ENCODE measurements at regions not wholly inside any gene's neighbourhood (a gene's known extent, or its start where the extent isn't known, plus 50 kb on each side); places are given as distances from the start of the nearest gene placed in this dataset.

DNA sequence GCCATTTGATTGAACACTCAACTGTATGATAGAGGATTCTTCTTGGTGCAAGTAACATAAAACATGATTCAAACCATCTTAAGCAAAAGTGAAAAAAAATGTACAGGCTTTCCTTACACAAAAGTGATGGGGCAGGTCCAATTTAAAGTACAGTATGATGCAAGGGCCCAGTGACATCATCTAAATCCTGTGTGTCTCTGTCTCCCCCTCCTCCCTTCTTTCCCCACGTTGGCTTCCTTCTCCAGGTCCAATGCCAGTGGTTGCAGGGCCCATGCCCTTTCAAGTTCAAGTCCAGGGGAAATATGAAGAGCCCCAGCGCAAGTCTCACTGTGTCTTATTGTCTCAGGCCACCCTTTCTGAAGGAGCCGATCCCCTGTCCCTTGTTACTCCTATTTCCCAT lies 332.3 kb downstream of the SHQ1 start:
- TF ChIP-seq, protein P1, sequence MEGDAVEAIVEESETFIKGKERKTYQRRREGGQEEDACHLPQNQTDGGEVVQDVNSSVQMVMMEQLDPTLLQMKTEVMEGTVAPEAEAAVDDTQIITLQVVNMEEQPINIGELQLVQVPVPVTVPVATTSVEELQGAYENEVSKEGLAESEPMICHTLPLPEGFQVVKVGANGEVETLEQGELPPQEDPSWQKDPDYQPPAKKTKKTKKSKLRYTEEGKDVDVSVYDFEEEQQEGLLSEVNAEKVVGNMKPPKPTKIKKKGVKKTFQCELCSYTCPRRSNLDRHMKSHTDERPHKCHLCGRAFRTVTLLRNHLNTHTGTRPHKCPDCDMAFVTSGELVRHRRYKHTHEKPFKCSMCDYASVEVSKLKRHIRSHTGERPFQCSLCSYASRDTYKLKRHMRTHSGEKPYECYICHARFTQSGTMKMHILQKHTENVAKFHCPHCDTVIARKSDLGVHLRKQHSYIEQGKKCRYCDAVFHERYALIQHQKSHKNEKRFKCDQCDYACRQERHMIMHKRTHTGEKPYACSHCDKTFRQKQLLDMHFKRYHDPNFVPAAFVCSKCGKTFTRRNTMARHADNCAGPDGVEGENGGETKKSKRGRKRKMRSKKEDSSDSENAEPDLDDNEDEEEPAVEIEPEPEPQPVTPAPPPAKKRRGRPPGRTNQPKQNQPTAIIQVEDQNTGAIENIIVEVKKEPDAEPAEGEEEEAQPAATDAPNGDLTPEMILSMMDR (conservative IDR thresholded peaks at IDR 0.05; ENCODE audit: low read depth in 2 of 2): no peak
- TF ChIP-seq EZH2 (IDR thresholded peaks at IDR 0.05; ENCODE audit: low read depth, unreplicated experiment): no peak
- no peak for TF ChIP-seq EZH2phosphoT487 (IDR thresholded peaks at IDR 0.05; ENCODE audit: unreplicated experiment)
- TF ChIP-seq STAT1 (IDR thresholded peaks at IDR 0.05; ENCODE audit: unreplicated experiment): no peak
- TF ChIP-seq ZNF462 (CRISPR knock-in tag; IDR thresholded peaks at IDR 0.05): no peak
- no peak for TF ChIP-seq NANOG (IDR thresholded peaks at IDR 0.05; ENCODE audit: borderline replicate concordance)
- TF ChIP-seq POLR2AphosphoS5 (IDR thresholded peaks at IDR 0.05; ENCODE audit: low read depth): no peak
- TF ChIP-seq, protein P2, sequence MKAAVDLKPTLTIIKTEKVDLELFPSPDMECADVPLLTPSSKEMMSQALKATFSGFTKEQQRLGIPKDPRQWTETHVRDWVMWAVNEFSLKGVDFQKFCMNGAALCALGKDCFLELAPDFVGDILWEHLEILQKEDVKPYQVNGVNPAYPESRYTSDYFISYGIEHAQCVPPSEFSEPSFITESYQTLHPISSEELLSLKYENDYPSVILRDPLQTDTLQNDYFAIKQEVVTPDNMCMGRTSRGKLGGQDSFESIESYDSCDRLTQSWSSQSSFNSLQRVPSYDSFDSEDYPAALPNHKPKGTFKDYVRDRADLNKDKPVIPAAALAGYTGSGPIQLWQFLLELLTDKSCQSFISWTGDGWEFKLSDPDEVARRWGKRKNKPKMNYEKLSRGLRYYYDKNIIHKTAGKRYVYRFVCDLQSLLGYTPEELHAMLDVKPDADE (IDR thresholded peaks at IDR 0.05): no peak
- TF ChIP-seq, protein P3, sequence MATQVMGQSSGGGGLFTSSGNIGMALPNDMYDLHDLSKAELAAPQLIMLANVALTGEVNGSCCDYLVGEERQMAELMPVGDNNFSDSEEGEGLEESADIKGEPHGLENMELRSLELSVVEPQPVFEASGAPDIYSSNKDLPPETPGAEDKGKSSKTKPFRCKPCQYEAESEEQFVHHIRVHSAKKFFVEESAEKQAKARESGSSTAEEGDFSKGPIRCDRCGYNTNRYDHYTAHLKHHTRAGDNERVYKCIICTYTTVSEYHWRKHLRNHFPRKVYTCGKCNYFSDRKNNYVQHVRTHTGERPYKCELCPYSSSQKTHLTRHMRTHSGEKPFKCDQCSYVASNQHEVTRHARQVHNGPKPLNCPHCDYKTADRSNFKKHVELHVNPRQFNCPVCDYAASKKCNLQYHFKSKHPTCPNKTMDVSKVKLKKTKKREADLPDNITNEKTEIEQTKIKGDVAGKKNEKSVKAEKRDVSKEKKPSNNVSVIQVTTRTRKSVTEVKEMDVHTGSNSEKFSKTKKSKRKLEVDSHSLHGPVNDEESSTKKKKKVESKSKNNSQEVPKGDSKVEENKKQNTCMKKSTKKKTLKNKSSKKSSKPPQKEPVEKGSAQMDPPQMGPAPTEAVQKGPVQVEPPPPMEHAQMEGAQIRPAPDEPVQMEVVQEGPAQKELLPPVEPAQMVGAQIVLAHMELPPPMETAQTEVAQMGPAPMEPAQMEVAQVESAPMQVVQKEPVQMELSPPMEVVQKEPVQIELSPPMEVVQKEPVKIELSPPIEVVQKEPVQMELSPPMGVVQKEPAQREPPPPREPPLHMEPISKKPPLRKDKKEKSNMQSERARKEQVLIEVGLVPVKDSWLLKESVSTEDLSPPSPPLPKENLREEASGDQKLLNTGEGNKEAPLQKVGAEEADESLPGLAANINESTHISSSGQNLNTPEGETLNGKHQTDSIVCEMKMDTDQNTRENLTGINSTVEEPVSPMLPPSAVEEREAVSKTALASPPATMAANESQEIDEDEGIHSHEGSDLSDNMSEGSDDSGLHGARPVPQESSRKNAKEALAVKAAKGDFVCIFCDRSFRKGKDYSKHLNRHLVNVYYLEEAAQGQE (IDR thresholded peaks at IDR 0.05; ENCODE audit: unreplicated experiment): no peak
- TF ChIP-seq ZNF331 (CRISPR knock-in tag; IDR thresholded peaks at IDR 0.05; ENCODE audit: low read depth): no peak
- no peak for TF ChIP-seq CREB1 (CRISPR knock-in tag; IDR thresholded peaks at IDR 0.05; ENCODE audit: low read depth)
